Colon (tissue), 2 donors: ENCODE measurements at regions not wholly inside any gene's neighbourhood (a gene's known extent, or its start where the extent isn't known, plus 50 kb on each side); places are given as distances from the start of the nearest gene placed in this dataset.
"Not testable (repeated sequence)": the region's sequence is repeated elsewhere in the genome, so short reads cannot be mapped to it uniquely, and the experiment has no call there.

ENCODE experiments used
- FAIRE-seq: peaks from 2 replicates; lab custom pipeline; 2012; peaks lifted over from hg19 to GRCh38; lab: Jason Lieb, UNC
- donor health status: control.
- donor health status: control.

DNA sequence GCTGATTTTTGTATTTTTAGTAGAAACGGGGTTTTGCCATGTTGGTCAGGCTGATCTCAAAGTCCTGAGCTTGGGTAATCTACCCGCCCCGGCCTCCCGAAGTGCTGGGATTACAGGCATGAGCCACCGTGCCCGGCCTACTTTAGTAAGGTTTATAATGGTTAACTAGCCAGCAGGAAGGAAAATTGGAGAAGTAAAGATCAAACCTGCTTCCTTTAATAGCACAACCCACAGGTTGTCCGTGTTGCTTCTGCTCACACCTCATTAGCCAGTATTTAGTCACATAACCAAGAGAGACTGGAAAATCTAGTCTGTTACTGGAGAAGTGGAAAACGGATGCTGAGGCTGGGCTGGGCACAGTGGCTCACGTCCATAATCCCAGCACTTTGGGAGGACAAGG lies 51.9 kb upstream of the TBL1XR1 start:
- no peak for FAIRE-seq

DNA sequence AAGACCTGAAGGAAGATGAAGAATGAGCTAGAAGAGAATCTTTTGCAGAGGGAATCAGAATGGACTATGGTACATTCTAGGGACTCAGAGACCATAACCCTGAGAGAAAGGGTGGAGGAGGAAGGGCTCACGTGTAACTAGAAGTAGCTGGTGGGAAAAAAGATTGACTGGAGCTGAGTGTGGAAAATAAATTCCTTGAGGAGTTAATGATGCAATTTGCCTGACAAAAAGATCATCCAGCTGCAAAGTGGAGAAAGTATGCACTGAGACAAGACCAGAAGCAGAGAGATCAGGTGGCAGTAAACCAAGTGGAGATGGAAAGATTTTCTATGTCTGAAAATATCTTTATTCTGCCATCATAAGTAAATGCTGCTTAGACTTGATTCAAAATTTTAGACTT lies 52.9 kb upstream of the TBL1XR1 start:
- FAIRE-seq: no peak

DNA sequence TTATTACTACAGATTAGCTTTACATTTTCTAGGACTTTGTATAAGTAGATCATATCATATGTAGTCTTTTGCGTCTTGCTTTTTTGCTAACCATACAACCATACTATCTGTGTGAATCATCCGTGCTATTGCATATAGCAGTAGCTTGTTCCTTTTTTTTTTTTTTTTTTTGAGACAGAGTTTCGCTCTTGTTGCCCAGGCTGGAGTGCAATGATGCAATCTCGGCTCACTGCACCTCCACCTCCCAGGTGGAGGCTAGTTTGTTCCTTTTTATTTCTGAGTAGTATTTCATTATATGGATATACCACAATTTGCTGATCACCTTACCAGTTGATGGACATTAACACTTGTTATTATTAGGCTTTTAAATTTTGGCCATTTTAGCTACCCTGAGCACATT lies 54.5 kb upstream of the TBL1XR1 start:
- no peak for FAIRE-seq

DNA sequence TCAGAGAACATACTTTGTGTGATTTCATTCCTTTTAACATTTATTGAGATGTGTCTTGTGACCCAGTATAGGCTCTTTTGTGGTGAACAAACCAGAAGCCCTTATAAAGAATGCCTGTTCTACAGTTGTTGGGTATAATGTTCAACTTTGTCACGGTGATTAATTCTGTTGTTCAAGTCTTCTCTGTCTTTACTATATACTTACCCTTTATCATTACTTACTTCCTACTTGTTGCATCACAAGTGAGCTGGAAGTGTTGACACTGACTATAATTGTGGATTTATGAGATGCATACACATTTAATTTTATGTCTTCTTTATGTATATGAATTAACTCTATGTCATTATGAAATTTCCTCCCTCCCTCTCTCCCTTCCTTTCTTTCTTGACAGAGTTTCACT lies 59.7 kb upstream of the TBL1XR1 start:
- FAIRE-seq: no peak

DNA sequence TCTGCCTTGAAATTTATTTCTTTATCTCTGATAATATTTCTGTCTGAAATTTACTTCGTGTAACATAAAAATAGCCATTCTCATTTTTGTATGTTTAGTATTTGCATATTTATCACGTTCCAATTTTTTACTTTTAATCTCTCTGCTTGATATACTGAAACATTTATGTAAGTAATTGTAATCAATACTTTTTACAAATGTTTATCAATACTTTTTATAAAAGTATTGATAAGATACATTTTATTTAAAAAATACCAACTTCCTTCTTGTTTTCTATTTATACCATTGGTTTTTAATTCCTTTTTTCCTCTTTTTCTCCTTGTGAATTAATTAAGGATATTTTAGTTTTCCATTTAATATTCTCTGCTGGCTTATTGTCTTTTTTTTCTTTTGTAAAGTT lies 60.3 kb upstream of the TBL1XR1 start:
- FAIRE-seq: peak; percentile 89

DNA sequence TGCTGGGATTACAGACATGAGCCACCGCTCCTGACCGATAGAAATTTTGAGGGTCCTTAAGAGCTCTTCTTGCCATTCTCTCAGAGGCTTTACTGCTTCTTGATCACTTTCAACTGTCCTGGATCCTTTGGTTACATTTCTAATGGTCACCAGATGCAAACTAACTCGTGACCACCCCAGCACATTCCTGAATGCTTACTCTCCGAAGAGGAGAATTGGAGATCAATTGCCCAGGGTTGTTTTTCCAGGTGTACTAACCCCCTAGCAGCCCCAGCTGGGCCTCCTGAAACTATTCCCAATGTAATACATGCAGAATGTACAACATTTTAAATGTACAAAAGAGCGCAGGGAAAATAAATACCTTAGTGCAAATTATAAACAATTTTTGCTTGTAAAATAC lies 65.1 kb upstream of the TBL1XR1 start:
- FAIRE-seq: no peak

DNA sequence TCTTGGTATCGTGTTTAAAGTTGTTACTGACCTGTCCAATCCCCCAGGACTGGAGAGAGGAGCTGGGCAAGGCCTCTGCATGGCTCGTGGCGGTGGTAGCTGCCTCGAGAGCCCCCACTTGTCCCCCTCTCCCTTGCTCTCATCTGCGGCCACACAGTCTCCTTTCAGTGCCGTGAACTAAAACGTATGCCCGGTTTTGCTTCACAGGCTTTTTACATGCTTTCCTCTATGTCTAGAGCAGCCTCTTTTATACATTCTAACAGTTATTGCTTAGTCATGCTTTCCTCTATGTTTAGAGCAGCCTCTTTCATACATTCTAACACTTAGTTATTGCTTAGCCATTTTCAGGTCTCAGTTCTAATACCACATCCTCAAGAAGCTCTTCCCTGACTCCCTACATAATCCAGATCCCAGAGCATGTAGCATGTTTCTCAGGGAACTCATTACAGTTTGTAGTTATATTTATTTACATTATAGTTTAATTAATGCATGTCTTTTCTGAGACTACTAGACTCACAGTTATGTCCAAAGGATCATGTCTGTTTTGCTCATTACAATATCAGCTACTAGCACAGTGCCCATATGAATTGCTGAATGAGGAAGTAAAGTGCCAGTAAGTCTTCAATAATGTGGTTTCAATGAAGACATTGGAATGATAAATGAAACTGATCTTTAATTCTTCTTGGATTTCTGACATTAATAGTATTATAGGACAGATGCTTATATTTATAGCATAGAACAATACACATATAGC lies 66.5 kb upstream of the TBL1XR1 start:
- no peak for FAIRE-seq

DNA sequence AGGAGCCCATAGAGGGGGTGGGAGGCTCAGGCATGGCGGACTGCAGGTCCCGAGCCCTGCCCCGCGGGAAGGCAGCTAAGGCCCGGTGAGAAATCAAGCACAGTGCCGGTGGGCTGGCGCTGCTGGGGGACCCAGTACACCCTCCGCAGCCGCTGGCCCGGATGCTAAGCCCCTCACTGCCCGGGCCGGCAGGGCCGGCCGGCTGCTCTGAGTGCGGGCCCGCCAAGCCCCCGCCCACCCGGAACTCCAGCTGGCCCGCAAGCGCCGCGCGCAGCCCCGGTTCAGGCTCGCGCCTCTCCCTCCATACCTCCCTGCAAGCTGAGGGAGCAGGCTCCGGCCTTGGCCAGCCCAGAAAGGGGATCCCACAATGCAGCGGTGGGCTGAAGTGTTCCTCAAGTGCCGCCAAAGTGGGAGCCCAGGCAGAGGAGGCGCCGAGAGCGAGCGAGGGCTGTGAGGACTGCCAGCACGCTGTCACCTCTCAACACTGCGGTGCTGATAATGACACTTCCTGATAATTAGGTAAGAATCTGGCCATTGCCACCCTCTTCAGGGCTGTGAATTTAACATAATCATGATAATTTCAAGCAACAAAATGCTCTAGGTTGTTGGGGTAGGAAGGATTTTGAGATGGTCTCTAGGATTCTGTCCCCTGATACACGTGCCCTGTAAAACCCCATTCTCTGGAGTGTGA lies 74.7 kb upstream of the TBL1XR1 start:
- not testable (repeated sequence) for FAIRE-seq

DNA sequence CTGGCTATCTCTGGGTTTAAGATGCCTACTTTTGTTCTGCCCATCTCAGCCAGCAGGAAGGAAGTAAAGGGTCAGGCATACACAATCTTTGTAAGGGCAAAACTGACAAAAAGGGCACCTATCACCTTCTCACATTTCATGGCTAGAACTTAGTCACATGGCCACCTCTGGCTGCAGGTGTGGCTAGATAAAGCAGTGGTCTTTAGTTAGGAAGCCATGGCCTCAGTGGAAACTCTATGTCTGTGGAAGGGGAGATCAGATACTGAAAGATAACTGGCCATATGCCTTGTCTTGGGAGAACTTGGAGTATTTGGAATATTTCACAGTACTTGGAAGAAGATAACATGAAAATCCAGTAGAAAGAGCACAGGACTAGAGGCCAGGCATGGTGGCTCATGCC lies 80.7 kb upstream of the TBL1XR1 start:
- FAIRE-seq: no peak

DNA sequence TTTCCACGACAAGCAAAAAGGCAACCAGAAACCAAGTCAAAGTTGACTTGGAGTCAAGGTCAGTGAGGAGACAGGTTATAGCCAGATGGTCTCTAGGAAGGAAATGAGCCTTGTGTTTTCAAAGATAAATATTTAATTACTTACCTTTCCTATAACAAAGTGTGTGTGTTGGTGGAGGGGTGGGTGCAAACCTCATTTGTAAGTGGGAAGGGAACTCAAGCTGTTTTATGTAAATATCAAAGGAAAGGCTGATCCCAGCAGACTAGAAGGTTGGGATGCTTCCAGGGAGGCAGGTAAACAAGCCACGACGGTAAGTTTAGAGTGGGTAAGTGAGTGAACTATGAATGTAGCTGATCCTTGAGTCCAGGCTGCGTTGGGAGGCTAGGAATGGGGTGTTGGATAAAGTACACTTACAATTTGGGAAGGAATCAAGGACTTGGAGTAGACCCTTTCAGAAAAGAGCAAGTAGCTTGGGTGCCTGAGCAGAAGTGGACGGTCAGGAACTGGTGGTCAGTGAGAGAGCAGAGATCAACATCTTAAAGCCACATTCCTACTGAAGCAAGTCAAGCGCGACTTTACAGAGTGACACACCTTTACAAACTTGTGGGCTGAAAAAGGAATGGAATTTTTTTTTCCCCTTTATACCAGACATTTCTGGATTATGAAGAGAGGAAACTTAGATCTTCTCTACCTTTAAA lies 82.0 kb upstream of the TBL1XR1 start:
- no peak for FAIRE-seq

DNA sequence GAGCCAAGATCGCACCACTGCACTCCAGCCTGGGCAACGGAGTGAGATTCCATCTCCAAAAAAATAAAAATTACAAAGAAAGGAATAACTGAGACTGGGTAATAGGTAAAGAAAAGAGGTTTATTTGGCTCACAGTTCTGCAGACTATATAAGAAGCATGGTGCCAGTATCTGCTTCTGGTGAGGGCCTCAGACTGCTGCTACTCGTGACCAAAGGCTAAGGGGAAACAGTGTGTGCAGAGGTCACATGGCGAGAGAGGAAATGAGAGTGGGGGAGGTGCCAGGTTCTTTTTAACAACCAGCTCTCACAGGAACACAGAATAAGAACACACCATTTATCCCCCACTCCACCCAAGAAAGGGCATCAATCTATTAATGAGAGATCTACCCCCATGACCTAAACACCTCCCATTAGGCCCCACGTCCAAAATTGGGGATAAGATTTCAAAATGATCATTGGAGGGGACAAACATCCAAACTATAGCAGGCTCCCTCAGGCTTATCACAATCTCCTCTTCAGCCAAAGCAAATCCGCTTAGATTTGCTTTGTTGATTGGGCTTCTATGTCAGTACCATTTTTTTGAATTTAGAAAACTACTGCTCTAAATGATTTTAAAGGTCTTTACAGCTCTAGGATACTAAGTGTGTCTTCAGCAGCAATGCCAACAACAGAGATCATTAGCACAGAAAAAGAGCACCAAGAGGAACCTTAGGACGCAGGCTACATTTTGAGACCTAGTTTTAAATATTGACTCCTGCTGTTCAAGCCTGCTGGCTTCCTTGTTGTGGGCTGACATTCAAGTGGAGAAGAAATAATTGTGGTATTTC lies 84.2 kb upstream of the TBL1XR1 start:
- no peak for FAIRE-seq

DNA sequence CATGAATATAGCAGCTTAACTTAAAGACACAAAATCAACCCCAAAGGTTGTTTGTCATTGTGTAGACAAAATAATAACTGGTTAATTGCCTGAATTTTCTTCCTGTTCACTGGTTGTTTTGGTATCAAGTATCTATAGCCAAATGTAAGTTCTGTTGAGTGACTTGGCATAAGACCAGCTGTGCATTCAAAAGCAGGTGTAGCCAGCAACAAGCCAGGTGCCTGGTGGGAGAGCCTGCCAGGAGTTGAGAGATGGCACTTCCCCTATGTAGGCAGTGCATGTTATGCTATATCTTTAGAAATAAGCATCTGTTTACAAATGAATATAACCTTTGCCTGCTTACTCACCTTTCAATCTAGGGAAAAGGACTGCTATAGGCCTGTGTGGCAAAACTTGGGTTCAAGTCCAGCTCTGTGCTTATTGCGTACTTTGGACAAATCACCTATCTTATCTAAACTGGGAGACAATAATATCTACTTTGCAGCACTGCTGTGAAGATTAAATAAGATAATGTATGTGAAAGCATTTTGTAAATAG lies 84.9 kb upstream of the TBL1XR1 start:
- no peak for FAIRE-seq

DNA sequence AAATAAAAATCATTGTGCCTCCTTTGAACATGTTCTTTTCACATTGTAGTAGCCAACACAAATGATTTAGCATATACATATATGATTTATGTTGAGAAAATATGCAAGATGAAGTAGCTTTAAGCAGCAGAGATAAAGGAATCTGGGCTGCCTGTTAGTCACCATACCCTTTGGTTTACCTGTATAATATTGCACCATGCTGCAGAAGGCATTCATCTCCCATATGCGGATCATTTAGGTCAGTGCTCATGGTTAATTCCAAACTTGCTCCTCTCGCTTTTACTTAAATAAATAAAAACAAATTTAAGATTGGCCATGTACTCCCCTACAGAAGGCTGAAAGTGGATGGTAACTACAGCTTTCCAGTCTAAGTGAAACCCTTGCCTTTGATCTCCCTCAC lies 86.7 kb upstream of the TBL1XR1 start:
- FAIRE-seq: no peak

DNA sequence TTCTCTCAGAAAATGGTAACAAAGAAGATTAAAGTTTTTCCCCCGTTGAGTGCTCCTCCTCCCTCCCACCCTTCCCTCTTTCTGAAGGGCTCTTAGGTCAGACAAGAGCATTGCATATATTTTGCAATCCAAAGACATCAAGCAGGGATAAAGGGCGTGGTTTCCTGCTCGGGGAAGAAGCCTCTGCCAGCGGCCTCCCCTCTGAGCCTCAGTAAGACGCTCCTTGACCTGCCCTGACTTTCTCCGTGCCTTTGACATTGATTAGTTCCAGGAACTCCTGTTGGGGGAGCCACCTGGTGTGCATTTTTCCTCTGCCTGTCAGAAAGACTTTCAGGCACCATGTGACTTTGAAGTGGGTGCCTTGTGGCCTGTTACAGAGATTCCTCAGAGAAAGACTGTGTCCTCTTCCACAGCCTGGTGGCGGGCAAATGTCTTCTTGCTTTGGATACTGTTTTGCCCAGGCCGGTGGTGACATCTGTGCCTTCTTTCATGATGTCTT lies 87.2 kb upstream of the TBL1XR1 start:
- FAIRE-seq: no peak

DNA sequence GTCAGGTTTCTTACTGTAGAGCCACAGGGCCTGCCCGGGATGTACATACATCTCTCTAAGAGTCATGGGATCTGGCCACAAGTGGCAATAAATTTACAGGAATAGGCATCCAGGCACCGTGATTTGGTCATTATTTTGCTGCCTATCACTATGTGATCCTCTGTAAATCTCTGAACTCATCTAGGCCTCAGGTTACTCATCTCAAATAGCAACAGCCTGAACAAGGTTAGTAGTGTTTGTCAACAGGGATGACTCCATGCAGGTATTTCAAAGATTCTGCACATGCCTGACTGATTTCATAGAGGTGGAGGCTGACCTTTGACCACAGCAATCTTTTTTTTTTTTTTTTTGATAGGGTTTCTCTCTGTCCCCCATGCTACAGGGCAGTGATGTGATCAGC lies 88.8 kb upstream of the TBL1XR1 start:
- FAIRE-seq: no peak

DNA sequence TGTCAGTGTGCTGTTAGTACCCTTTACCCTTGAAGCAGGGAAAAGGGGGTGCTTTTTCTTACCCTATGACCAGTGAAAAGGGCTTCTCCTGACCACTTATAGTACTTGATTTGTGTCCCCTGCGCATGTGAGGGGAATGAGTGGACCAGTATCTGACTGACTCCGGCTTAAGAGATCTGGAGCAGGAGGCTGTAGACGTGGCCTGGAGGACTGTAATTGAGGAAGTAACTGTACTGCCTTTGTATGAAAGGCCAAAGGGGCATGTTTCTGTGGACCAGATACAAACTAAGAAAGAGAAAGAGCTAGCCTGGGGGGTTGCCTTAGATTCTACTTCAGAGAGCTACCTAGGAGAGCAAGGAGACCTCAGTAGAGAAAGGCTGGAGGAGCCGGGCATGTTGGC lies 89.9 kb upstream of the TBL1XR1 start:
- FAIRE-seq: no peak

DNA sequence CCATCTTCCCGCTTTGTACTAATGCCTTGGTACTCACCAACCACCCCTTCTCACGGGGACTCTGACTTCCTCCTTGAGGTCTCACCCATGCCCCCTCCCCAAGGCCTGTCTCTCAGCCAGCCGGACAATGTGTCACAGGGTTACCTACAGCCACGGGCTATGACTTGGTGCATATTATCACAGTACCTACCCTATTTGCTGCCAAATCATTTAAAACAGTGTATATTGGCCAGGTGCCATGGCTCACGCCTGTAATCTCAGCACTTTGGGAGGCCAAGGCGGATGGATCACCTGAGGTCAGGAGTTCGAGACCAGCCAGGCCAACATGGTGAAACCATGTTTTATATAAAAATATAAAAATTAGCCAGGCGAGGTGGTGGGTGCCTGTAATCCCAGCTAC lies 93.4 kb upstream of the TBL1XR1 start:
- no peak for FAIRE-seq

DNA sequence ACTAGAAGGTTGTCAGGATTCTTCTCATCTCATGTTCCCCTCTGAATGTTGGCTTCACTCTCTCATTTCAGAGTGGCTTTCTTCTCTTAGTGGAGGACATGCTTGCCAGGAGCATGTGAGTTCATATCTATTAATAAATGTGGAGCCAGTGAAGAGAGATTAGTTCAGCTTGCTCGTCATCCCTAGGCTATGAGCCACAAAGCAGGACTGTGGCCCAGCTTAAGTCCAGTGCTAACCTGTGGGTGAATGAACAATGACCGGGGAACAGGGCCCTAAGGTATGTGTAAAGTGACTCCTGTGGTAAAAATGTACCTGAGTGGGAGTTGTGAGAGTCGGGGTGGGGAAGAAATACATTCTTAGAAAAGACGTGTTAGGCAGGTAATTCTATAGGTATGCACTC lies 96.9 kb upstream of the TBL1XR1 start:
- no peak for FAIRE-seq

DNA sequence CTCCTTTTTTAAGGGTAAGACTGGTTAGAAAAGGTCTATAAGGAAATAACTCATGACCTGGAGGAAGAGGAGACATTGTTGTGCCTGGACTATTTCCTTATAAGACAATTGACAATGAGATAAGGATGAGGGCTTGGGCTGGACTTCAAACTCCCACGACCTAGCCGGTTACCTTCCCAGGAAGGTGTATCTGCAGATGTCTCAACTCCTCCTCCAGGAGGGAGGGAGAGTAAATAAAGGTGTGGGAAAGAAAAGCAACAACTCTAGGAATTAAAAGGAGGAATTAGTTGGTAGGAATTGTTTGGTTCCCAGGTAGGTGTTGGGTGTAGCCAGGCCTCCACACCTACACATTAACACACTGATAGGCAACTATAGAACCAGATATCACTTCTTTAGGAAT lies 97.8 kb upstream of the TBL1XR1 start:
- peak; percentile 31 for FAIRE-seq

DNA sequence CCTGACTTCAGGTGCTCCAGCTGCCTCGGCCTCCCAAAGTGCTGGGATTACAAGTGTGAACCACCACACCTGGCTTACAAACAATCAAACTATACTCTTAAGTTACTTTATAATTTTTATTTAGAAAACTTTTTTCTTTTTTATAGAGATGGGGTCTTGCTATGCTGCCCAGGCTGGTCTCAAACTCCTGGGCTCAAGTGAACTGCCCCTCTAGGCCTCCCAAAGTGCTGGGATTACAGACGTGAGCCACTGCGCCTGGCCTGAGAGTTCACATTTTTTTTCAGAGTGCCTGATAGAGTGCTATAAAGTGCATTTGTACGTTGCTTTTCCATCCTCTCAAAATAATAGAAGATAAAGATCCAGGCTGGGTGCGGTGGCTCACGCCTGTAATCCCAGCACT lies 102.0 kb upstream of the TBL1XR1 start:
- FAIRE-seq: no peak

DNA sequence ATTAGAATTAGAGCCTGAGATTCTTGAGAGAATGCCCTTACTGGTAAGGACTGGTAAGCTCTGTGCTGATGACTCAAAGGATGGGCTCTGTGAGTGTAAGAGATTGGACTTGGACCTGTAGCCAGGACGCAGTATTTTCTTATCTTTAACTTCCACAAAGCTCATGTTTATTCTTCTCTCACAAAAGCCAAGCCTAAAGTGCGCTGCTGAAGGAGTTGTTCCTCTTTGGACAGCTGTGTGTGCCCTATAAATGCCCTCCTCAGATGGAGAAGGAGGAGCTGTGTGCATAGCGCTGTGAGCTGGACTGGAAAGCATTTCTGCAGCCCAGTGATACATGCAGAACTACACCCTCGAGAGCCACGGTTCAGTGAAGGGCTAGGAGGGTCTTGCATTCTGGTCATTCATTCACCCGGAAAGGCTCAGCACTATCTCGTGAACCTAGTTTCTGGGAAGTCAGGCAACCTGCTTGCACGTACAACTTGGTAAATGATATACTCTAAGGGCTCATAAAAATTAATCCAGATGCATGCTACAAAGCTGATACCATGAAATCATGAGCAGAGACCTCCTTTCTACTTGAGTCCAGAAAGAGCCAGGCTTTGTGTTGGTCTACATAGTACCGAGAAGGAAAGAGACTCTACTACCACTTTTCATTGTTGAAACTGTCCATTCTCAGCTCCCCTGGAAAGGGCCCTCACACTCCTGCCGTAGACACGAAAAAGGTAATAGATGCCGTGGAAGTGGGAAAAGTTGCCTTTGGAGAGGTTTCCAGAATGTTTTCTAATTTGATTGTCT lies 103.0 kb upstream of the TBL1XR1 start:
- FAIRE-seq: peak; percentile 21
